ENCODE measurements at regions not wholly inside any gene's neighbourhood (a gene's known extent, or its start where the extent isn't known, plus 50 kb on each side); places are given as distances from the start of the nearest gene placed in this dataset.

DNA sequence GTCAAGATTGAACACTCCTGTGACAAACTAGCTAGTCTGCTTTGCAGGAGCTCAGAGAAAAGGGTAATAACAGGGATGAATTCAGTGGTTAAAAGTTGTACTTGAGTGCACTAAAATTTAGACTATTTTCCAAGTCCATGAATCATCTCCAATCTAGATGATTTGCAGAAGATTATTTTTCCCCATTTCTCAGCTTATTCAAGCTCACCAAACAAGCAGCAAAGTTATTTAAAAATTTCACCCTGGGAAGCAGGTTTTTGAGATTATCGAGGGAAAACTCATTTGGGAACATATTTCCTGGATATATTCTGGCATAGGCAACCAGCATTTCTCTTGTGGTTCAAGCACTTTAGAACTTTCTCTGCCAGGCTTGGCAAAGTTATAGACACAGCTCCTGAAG lies 311.4 kb downstream of the TLE1 start (continued):
- TF ChIP-seq, protein P1, sequence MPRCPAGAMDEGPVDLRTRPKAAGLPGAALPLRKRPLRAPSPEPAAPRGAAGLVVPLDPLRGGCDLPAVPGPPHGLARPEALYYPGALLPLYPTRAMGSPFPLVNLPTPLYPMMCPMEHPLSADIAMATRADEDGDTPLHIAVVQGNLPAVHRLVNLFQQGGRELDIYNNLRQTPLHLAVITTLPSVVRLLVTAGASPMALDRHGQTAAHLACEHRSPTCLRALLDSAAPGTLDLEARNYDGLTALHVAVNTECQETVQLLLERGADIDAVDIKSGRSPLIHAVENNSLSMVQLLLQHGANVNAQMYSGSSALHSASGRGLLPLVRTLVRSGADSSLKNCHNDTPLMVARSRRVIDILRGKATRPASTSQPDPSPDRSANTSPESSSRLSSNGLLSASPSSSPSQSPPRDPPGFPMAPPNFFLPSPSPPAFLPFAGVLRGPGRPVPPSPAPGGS (IDR thresholded peaks at IDR 0.05; ENCODE audit: borderline replicate concordance, insufficient read depth, low read depth, low read length, poor library complexity, severe bottlenecking), result no peak
- no peak for TF ChIP-seq POLR2AphosphoS5 (IDR thresholded peaks at IDR 0.05; ENCODE audit: low read length)

DNA sequence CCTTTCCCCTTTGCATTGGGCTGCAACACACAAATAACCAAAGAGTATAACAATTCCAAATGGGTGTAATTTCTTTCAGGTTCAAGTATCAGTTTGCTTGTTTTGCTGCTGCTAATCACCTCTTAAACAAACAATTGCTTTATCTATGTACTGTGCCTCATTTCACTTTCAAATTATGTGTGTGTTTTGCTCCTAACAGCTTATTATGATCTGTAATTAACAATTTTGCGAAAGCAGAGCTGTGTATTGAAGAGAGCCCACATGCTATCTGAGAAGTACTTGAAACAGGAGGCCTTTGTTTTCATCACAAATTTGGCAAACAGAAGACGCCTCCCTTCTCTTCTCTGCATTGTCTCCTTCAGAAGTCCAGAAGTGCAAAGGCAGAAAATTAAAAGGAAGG lies 312.0 kb downstream of the TLE1 start:
- H3K4me3 ChIP-seq, result no peak overlapping the region
- FAIRE-seq, result no peak
- no peak overlapping the region for H3K27ac ChIP-seq (ENCODE audit: control insufficient read depth, insufficient read depth)
- no TSS peak for BruUV-seq (replicated peaks)
- in situ Hi-C loops (cut with MboI), result no loop called here
- H3K4me2 ChIP-seq (ENCODE audit: control insufficient read depth, insufficient read depth), result no peak overlapping the region
- H2AFZ ChIP-seq (ENCODE audit: control insufficient read depth, low read depth, low read length), result no peak overlapping the region
- H3K79me2 ChIP-seq (ENCODE audit: control insufficient read depth, insufficient read depth, low read length), result no peaks in the 10 kb centered on the region
- H3K4me1 ChIP-seq (ENCODE audit: control insufficient read depth, insufficient read depth, low read length), result no peaks in the 10 kb centered on the region
- no peak overlapping the region for H3K9ac ChIP-seq (ENCODE audit: control insufficient read depth, insufficient read depth, low read length)
- 17% methylated on average over 2 of the region's 2 CpGs for WGBS (ENCODE audit: insufficient coverage, insufficient replicate concordance, low lambda C conversion rate, missing lambda C conversion rate)
- H3K27me3 ChIP-seq (replicated peaks in 1 of 2; ENCODE audit: control insufficient read depth in 2 of 2, insufficient read depth in 2 of 2, low read length in 1 of 2), result no peaks in the 10 kb centered on the region
- ChIA-PET SMC1A (ENCODE audit: uncharacterized antibody, unreplicated experiment) (no interaction called here), POLR2A (no interaction called here), CTCF (no interaction called here), RAD21 (ENCODE audit: unreplicated experiment) (no interaction called here)
- intact Hi-C loops (cut with micrococcal nuclease; ENCODE audit: unreplicated experiment), result no loop called here
- H4K20me1 ChIP-seq (ENCODE audit: control insufficient read depth, insufficient read depth), result no peaks in the 10 kb centered on the region
- DNase-seq (ENCODE audit: low read depth, low spot score), result no peak
- H3K36me3 ChIP-seq (ENCODE audit: control insufficient read depth in 2 of 2, insufficient read depth in 2 of 2, low read length in 1 of 2), result no peaks in the 10 kb centered on the region
- TF ChIP-seq NFYB (IDR thresholded peaks at IDR 0.05; ENCODE audit: insufficient read depth, low read depth, low read length) (no peak), STAT1 (conservative IDR thresholded peaks at IDR 0.05) (no peak)
- no peak for ATAC-seq
- H3K9me3 ChIP-seq (replicated peaks; ENCODE audit: control insufficient read depth, insufficient read depth, low read length), result no peaks in the 10 kb centered on the region; the same call in 2 of the 3 replicates

Data from GM12878 (cell line).